Astrocyte of the cerebellum (primary cell): ENCODE measurements at regions not wholly inside any gene's neighbourhood (a gene's known extent, or its start where the extent isn't known, plus 50 kb on each side); places are given as distances from the start of the nearest gene placed in this dataset.
"Not testable (repeated sequence)": the region's sequence is repeated elsewhere in the genome, so short reads cannot be mapped to it uniquely, and the experiment has no call there.

Source experiments
- DNase-seq: peaks from one replicate; pipeline ENCODE4 v3.0.0-alpha.2; 2011; ENCODE audit warnings: low read depth
- H3K4me3 ChIP-seq: 2 replicates; pipeline ENCODE4 v1.5.1; 2011; ENCODE audit warnings: mild to moderate bottlenecking, low read depth, low read length, moderate library complexity
- CTCF ChIP-seq: IDR thresholded peaks from 2 replicates; pipeline ENCODE4 v1.5.1; 2012; ENCODE audit warnings: low read length, low read depth, moderate library complexity, mild to moderate bottlenecking; ENCODE audit errors: missing control alignments
- in situ Hi-C: cut with HindIII; loops from 2 replicates; pipeline ENCODE4 v1.10.0; 2017; ENCODE audit warnings: low sequenced_read_pairs

DNA sequence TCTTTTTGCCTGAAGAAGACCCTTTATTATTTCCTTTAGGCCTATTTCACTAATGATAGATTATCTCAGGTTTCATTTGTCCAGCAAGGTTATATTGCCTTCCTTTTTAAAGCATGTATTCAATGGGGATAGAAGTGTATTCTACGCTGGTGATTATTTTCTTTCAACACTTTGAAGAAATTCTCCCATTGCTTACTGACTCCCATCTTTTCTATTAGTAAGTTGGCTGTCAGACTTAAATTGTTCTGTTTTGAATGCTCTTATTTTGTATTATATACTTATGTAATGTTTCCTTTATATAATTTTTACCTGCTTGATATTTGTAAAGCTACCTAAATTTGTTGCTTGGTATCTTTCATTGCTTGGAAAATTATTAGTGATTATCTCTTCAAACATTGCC, 445.1 kb upstream of the RASGRP1 start:
- no peak for TF ChIP-seq CTCF
- no peak for DNase-seq
- no peak overlapping the region for H3K4me3 ChIP-seq
- in situ Hi-C loops, result no loop called here

GRCh38 chr15:39011066-39011465, 446.5 kb upstream of the RASGRP1 start:
- DNase-seq, in situ Hi-C loops, H3K4me3 ChIP-seq: not testable (repeated sequence)

GRCh38 chr15:39013262-39013661, 448.6 kb upstream of the RASGRP1 start:
- no peak for TF ChIP-seq CTCF
- no peak overlapping the region for H3K4me3 ChIP-seq
- DNase-seq, result no peak
- in situ Hi-C loops, result no loop called here

- TF ChIP-seq CTCF, result no peak
- DNase-seq, result no peak
- in situ Hi-C loops, result no loop called here
- no peak overlapping the region for H3K4me3 ChIP-seq
Observed at GRCh38 chr15:39014682-39015081, 450.1 kb upstream of the RASGRP1 start.

DNA sequence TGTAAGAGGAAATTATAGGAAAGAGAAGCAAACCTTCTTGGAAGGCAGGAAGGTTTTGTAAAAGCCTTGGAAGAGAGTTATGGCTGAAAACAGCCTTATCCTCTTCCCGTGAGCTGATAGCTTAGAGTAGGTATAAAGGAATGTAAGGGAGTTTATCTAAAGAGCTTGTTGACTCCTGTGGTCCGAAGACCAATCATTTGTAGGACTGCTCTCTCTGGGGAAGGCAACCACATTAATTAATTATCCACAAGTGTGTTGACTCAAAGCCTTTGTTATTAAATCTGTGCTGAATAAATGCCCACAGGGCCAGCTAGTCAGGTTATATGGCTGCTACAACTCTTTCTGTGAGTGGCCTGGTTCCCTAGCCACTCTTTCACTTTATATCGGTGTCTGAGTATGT, 452.1 kb upstream of the RASGRP1 start:
- H3K4me3 ChIP-seq, result no peak overlapping the region
- in situ Hi-C loops, result no loop called here
- no peak for TF ChIP-seq CTCF
- peak; percentile 26 for DNase-seq

GRCh38 chr15:39018966-39019365, 454.4 kb upstream of the RASGRP1 start:
- TF ChIP-seq CTCF, result no peak
- no peak for DNase-seq
- in situ Hi-C loops, result no loop called here
- no peak overlapping the region for H3K4me3 ChIP-seq

DNA sequence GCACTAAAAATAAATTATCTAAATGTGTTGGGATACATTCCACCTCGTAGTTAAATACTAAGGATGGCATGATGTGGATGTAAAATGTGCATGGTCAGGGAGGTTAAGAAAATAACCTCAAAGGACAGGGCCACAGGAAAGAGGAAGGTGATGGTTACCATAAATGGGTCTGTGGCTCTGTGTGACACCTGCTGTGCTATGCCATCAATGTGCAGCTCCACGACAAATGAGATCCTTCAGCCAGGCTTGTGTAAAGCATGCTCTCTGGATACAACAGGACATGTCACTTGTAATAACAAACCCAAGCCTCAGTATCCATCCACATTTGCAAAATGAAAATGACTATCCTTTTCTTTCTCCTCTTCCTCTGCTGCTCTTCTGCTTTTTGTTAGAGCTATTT, 456.7 kb upstream of the RASGRP1 start:
- DNase-seq, result no peak
- in situ Hi-C loops, result no loop called here
- no peak for TF ChIP-seq CTCF
- no peak overlapping the region for H3K4me3 ChIP-seq
